Transverse colon (tissue), 4 donors: ENCODE measurements at regions not wholly inside any gene's neighbourhood (a gene's known extent, or its start where the extent isn't known, plus 50 kb on each side); places are given as distances from the start of the nearest gene placed in this dataset.

Experiments used
- DNase-seq: peaks from one replicate; pipeline ENCODE4 v3.0.0-alpha.2; 2019
- H3K27ac ChIP-seq, 4 donors: fragments of 200-600 bp; sonication (generic); 2 replicates each; pipeline ENCODE4 v1.5.1; 2016 to 2018; ENCODE audit warnings: inconsistent platforms in 4 of 4
- H3K27me3 ChIP-seq: fragments of 200-600 bp; sonication (generic); 2 replicates; pipeline ENCODE4 v1.5.1; 2017; ENCODE audit warnings: inconsistent platforms
- H3K36me3 ChIP-seq, 4 donors: fragments of 200-600 bp; sonication (generic); 2 replicates each; pipeline ENCODE4 v1.5.1; 2017 to 2019; ENCODE audit warnings: inconsistent platforms in 4 of 4
- H3K4me1 ChIP-seq, 4 donors: fragments of 200-600 bp; sonication (generic); 2 replicates each; pipeline ENCODE4 v1.5.1; 2017 to 2020; ENCODE audit warnings: inconsistent platforms in 4 of 4
- H3K4me3 ChIP-seq, 4 donors: fragments of 200-600 bp; sonication (generic); 1 replicate in 1 of 4; 2 replicates in 3 of 4; pipeline versions ENCODE4 v1.5.1 to v1.6.1; 2017 to 2019; ENCODE audit warnings: inconsistent platforms in 4 of 4
- H3K9me3 ChIP-seq, 2 donors: fragments of 200-600 bp; sonication (generic); 2 replicates each; pipeline ENCODE4 v1.5.1; 2017 to 2019; ENCODE audit warnings: inconsistent platforms in 2 of 2
- CTCF ChIP-seq, 5 experiments: fragments of 200-600 bp in 3 of 5; fragments of 450-650 bp in 2 of 5; sonication (generic) in 3 of 5; IDR thresholded peaks; 1 replicate in 2 of 5; 2 replicates in 3 of 5; pipeline ENCODE4 v1.5.1; 2016 to 2017; ENCODE audit warnings: antibody characterized with exemption in 5 of 5, inconsistent platforms in 3 of 5, mild to moderate bottlenecking in 2 of 5, moderate library complexity in 1 of 5
- EP300 ChIP-seq: sonication (generic); formaldehyde crosslinking; IDR thresholded peaks from one replicate; pipeline ENCODE4 v1.6.1; 2017; ENCODE audit warnings: antibody characterized with exemption, low read depth
- POLR2A ChIP-seq: fragments of 450-650 bp; IDR thresholded peaks from one replicate; pipeline ENCODE4 v1.6.1; 2016; ENCODE audit warnings: antibody characterized with exemption, mild to moderate bottlenecking, moderate library complexity
- POLR2AphosphoS5 ChIP-seq, 3 donors: sonication (generic); formaldehyde crosslinking; IDR thresholded peaks; one replicate each; pipeline ENCODE4 v1.6.1; 2016; ENCODE audit warnings: antibody characterized with exemption in 3 of 3
- WGBS, 2 donors: methylation state at CpG; one replicate each; pipeline ENCODE4 v1.1.5; 2018; ENCODE audit warnings: low coverage in 1 of 2; 5-methylcytosine and 5-hydroxymethylcytosine counted together
- in situ Hi-C, 4 donors: fragments of 200-750 bp; cut with MboI; loops; one replicate each; pipeline versions ENCODE4 v1.15.0 to v1.15.1; 2017; ENCODE audit warnings: low sequenced_read_pairs in 3 of 4, low pct_ligation_motif_present in 1 of 4, low pct_unique_long_range_greater_than_20kb in 1 of 4
- intact Hi-C: fragments of 100-400 bp; cut with DNase I; formaldehyde crosslinking; loops from one replicate; pipeline ENCODE4 v1.15.1; 2023; ENCODE audit warnings: low total_unique reads

GRCh38 chr5:159508344-159508743 is 178.1 kb upstream of the IL12B start:
- no peak for DNase-seq
- TF ChIP-seq CTCF (IDR thresholded peaks at IDR 0.05) (no peak), POLR2AphosphoS5 (IDR thresholded peaks at IDR 0.05) (no peak), POLR2A (no peak)
- WGBS, 2 donors, result 75 to 87% methylated on average over 4 to 5 of the region's 5 CpGs
- in situ Hi-C loops, result no loop called here
- no peaks in the 10 kb centered on the region for H3K36me3 ChIP-seq
- H3K4me1 ChIP-seq, result peaks cover 0 to 19% (median 2%) of the 10 kb centered on the region in 4 donors
- intact Hi-C loops, result no loop called here
- H3K27ac ChIP-seq, result no peak overlapping the region
- H3K4me3 ChIP-seq, result no peak overlapping the region
- H3K9me3 ChIP-seq, result no peaks in the 10 kb centered on the region
- no peaks in the 10 kb centered on the region for H3K27me3 ChIP-seq

GRCh38 chr5:159509002-159509660 is 178.8 kb upstream of the IL12B start:
- WGBS, 2 donors, result 70 to 81% methylated on average over 5 to 7 of the region's 7 CpGs
- TF ChIP-seq EP300 (no peak), POLR2AphosphoS5 (IDR thresholded peaks at IDR 0.05) (no peak), CTCF (IDR thresholded peaks at IDR 0.05) (no peak), POLR2A (no peak)
- no peaks in the 10 kb centered on the region for H3K36me3 ChIP-seq
- no peak for DNase-seq
- no peaks in the 10 kb centered on the region for H3K27me3 ChIP-seq
- no peaks in the 10 kb centered on the region for H3K9me3 ChIP-seq
- intact Hi-C loops, result no loop called here
- no peak overlapping the region for H3K27ac ChIP-seq
- no peak overlapping the region for H3K4me3 ChIP-seq
- H3K4me1 ChIP-seq, result peaks cover 0 to 16% (median 2%) of the 10 kb centered on the region in 4 donors
- in situ Hi-C loops, result no loop called here

- in situ Hi-C loops, result no loop called here
- DNase-seq, result peak; percentile 31
- H3K36me3 ChIP-seq, result no peaks in the 10 kb centered on the region
- H3K27me3 ChIP-seq, result no peaks in the 10 kb centered on the region
- WGBS, 2 donors, result 79% methylated on average over 3 of the region's 3 CpGs; no CpG with 5 or more reads in 1 of the 2 donors
- no peak overlapping the region for H3K4me3 ChIP-seq
- peak overlapping the region in 1 of 4 donors; percentile 8 for H3K27ac ChIP-seq
- no peak for TF ChIP-seq POLR2AphosphoS5 (IDR thresholded peaks at IDR 0.05)
- TF ChIP-seq POLR2A, result no peak
- no peak for TF ChIP-seq CTCF (IDR thresholded peaks at IDR 0.05)
- no peaks in the 10 kb centered on the region for H3K9me3 ChIP-seq
- intact Hi-C loops, result no loop called here
- peaks cover 0 to 7% (median under 1%) of the 10 kb centered on the region in 4 donors for H3K4me1 ChIP-seq
These were observed 180.0 kb upstream of the IL12B start for GRCh38 chr5:159510282-159510681.

- Histone ChIP-seq H3K36me3 (no peaks in the 10 kb centered on the region), H3K27ac (no peak overlapping the region), H3K4me3 (no peak overlapping the region), H3K27me3 (peaks cover 3% of the 10 kb centered on the region), H3K4me1 (peaks cover 0 to 6% (median 0%) of the 10 kb centered on the region in 4 donors), H3K9me3 (no peaks in the 10 kb centered on the region)
- in situ Hi-C loops, result no loop called here
- no peak for DNase-seq
- TF ChIP-seq EP300 (no peak), POLR2AphosphoS5 (IDR thresholded peaks at IDR 0.05) (no peak), CTCF (IDR thresholded peaks at IDR 0.05) (no peak), POLR2A (no peak)
- intact Hi-C loops, result no loop called here
- WGBS, 2 donors, result 77 to 87% methylated on average over 2 of the region's 2 CpGs
These were observed 181.3 kb upstream of the IL12B start for GRCh38 chr5:159511570-159511969.
